ENCODE measurements at regions not wholly inside any gene's neighbourhood (a gene's known extent, or its start where the extent isn't known, plus 50 kb on each side); places are given as distances from the start of the nearest gene placed in this dataset.

DNA sequence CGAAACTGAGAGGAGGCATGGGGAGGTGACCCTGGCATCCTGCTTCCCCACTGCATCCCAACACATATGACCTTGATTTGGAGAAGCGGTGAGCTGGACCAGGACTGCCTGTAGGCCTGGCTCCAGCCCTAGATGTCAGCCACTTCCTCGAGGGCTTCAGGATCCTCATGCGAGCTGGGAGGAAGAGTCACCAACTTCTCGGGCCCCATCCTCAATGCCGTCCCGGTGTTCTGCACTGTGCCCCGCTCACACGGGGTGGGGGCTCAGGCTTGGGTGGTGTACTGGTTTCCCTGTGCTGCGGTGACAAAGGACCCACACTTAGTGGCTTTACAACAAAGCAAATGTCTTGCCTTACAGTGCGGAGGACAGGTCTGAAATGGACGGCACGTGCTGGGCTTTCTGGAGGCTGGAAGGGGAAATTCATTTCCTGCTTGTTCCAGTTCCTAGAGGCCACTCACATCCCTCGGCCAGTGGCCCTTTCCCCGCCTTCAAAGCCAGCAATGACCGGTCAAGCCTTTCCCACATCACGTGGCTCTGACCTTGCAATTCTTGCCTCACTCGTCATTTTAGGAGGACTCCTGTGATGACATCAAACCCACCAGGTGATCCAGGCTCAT lies 298.1 kb upstream of the RTL1 start:
- TF ChIP-seq, protein P1, sequence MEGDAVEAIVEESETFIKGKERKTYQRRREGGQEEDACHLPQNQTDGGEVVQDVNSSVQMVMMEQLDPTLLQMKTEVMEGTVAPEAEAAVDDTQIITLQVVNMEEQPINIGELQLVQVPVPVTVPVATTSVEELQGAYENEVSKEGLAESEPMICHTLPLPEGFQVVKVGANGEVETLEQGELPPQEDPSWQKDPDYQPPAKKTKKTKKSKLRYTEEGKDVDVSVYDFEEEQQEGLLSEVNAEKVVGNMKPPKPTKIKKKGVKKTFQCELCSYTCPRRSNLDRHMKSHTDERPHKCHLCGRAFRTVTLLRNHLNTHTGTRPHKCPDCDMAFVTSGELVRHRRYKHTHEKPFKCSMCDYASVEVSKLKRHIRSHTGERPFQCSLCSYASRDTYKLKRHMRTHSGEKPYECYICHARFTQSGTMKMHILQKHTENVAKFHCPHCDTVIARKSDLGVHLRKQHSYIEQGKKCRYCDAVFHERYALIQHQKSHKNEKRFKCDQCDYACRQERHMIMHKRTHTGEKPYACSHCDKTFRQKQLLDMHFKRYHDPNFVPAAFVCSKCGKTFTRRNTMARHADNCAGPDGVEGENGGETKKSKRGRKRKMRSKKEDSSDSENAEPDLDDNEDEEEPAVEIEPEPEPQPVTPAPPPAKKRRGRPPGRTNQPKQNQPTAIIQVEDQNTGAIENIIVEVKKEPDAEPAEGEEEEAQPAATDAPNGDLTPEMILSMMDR (IDR thresholded peaks at IDR 0.05) = no peak
- TF ChIP-seq, protein P2, sequence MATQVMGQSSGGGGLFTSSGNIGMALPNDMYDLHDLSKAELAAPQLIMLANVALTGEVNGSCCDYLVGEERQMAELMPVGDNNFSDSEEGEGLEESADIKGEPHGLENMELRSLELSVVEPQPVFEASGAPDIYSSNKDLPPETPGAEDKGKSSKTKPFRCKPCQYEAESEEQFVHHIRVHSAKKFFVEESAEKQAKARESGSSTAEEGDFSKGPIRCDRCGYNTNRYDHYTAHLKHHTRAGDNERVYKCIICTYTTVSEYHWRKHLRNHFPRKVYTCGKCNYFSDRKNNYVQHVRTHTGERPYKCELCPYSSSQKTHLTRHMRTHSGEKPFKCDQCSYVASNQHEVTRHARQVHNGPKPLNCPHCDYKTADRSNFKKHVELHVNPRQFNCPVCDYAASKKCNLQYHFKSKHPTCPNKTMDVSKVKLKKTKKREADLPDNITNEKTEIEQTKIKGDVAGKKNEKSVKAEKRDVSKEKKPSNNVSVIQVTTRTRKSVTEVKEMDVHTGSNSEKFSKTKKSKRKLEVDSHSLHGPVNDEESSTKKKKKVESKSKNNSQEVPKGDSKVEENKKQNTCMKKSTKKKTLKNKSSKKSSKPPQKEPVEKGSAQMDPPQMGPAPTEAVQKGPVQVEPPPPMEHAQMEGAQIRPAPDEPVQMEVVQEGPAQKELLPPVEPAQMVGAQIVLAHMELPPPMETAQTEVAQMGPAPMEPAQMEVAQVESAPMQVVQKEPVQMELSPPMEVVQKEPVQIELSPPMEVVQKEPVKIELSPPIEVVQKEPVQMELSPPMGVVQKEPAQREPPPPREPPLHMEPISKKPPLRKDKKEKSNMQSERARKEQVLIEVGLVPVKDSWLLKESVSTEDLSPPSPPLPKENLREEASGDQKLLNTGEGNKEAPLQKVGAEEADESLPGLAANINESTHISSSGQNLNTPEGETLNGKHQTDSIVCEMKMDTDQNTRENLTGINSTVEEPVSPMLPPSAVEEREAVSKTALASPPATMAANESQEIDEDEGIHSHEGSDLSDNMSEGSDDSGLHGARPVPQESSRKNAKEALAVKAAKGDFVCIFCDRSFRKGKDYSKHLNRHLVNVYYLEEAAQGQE (IDR thresholded peaks at IDR 0.05; ENCODE audit: insufficient read depth in 1 of 2, low read depth in 2 of 2, low read length in 1 of 2) = no peak
- TF ChIP-seq TCF7L2 (IDR thresholded peaks at IDR 0.05; ENCODE audit: low read depth, low read length) (no peak), SIN3A (IDR thresholded peaks at IDR 0.05; ENCODE audit: borderline replicate concordance, insufficient read depth, low read depth, low read length) (no peak), POLR2AphosphoS5 (IDR thresholded peaks at IDR 0.05; ENCODE audit: low read depth, low read length) (no peak)

All from Panc1 (cell line).